ENCODE measurements at regions not wholly inside any gene's neighbourhood (a gene's known extent, or its start where the extent isn't known, plus 50 kb on each side); places are given as distances from the start of the nearest gene placed in this dataset.
"Not testable (repeated sequence)": the region's sequence is repeated elsewhere in the genome, so short reads cannot be mapped to it uniquely, and the experiment has no call there.

DNA sequence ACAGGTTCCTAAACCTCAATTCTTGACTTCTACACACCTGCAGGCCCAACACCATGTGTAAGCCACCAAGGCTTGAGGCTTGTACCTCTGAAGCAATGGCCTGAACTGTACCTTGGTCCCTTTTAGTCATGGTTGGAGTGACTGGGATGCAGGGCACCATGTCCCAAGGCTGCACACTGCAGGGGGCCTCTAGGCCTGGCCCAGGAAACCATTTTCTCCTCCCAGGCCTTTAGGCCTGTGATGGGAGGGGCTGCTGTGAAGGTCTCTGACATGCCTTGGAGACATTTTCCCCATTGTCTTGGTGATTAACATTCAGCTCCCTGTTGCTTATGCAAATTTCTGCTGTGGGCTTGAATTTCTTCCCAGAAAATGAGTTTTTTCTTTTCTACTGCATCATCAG is 75.8 kb upstream of the ZNF678 start:
- Histone ChIP-seq H3K4me2 (ENCODE audit: low read depth, low read length, poor library complexity, severe bottlenecking) (no peak overlapping the region), H3K79me2 (ENCODE audit: insufficient read depth, low read length) (no peaks in the 10 kb centered on the region)
- TF ChIP-seq, protein P1, sequence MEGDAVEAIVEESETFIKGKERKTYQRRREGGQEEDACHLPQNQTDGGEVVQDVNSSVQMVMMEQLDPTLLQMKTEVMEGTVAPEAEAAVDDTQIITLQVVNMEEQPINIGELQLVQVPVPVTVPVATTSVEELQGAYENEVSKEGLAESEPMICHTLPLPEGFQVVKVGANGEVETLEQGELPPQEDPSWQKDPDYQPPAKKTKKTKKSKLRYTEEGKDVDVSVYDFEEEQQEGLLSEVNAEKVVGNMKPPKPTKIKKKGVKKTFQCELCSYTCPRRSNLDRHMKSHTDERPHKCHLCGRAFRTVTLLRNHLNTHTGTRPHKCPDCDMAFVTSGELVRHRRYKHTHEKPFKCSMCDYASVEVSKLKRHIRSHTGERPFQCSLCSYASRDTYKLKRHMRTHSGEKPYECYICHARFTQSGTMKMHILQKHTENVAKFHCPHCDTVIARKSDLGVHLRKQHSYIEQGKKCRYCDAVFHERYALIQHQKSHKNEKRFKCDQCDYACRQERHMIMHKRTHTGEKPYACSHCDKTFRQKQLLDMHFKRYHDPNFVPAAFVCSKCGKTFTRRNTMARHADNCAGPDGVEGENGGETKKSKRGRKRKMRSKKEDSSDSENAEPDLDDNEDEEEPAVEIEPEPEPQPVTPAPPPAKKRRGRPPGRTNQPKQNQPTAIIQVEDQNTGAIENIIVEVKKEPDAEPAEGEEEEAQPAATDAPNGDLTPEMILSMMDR (conservative IDR thresholded peaks at IDR 0.05; ENCODE audit: low read length): no peak
- no peak for TF ChIP-seq EZH2phosphoT487 (IDR thresholded peaks at IDR 0.05; ENCODE audit: borderline replicate concordance)

DNA sequence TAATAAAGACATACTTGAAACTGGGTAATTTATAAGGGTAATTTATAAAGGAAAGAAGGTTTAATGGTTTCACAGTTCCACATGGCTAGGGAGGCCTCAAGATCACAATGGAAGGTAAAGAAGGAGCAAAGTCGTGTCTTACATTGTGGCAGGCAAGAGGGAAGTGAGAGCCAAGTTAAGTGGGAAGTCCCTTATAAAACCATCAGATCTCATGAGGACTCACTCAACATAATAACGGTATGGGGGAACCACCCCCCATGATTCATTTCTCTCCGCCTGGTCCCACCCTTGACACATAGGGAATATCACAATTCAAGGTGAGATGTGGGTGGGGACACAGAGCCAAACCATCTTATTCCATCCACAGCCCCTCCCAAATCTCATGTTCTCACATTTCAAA is 76.8 kb upstream of the ZNF678 start:
- Histone ChIP-seq H3K27me3 (ENCODE audit: insufficient read depth, low read length, poor library complexity, severe bottlenecking) (no peaks in the 10 kb centered on the region), H4K20me1 (ENCODE audit: insufficient read depth, low read length, poor library complexity, severe bottlenecking) (no peaks in the 10 kb centered on the region), H3K36me3 (ENCODE audit: insufficient read depth, low read length) (no peaks in the 10 kb centered on the region), H3K9ac (ENCODE audit: low read depth, low read length, poor library complexity, severe bottlenecking) (no peak overlapping the region), H3K9me3 (ENCODE audit: insufficient read depth, low read depth, low read length) (no peaks in the 10 kb centered on the region), H3F3A (ENCODE audit: low read depth) (no peaks in the 10 kb centered on the region), H3K4me3 (ENCODE audit: low read length, poor library complexity, severe bottlenecking) (no peak overlapping the region), H2AFZ (ENCODE audit: low read length) (no peak overlapping the region), H3K79me2 (ENCODE audit: insufficient read depth, low read length) (no peaks in the 10 kb centered on the region), H3K9me2 (replicated peaks; ENCODE audit: low read depth, low read length) (no peaks in the 10 kb centered on the region), H3K4me1 (ENCODE audit: insufficient read depth, low read length, poor library complexity, severe bottlenecking) (no peaks in the 10 kb centered on the region), H3K4me2 (ENCODE audit: low read depth, low read length, poor library complexity, severe bottlenecking) (no peak overlapping the region)
- TF ChIP-seq EZH2phosphoT487 (IDR thresholded peaks at IDR 0.05; ENCODE audit: borderline replicate concordance): no peak
- TF ChIP-seq, protein P1 (conservative IDR thresholded peaks at IDR 0.05; ENCODE audit: low read length): no peak

More for the DNA sequence above, 75.8 kb upstream of the ZNF678 start:
- Histone ChIP-seq H3K36me3 (ENCODE audit: insufficient read depth, low read length) (no peaks in the 10 kb centered on the region), H3K9me3 (ENCODE audit: insufficient read depth, low read depth, low read length) (no peaks in the 10 kb centered on the region), H3K27me3 (ENCODE audit: insufficient read depth, low read length, poor library complexity, severe bottlenecking) (no peaks in the 10 kb centered on the region), H2AFZ (ENCODE audit: low read length) (no peak overlapping the region), H3K4me3 (ENCODE audit: low read length, poor library complexity, severe bottlenecking) (no peak overlapping the region), H4K20me1 (ENCODE audit: insufficient read depth, low read length, poor library complexity, severe bottlenecking) (no peaks in the 10 kb centered on the region), H3K9me2 (replicated peaks; ENCODE audit: low read depth, low read length) (no peaks in the 10 kb centered on the region), H3K9ac (ENCODE audit: low read depth, low read length, poor library complexity, severe bottlenecking) (no peak overlapping the region), H3F3A (ENCODE audit: low read depth) (no peaks in the 10 kb centered on the region), H3K4me1 (ENCODE audit: insufficient read depth, low read length, poor library complexity, severe bottlenecking) (no peaks in the 10 kb centered on the region)

DNA sequence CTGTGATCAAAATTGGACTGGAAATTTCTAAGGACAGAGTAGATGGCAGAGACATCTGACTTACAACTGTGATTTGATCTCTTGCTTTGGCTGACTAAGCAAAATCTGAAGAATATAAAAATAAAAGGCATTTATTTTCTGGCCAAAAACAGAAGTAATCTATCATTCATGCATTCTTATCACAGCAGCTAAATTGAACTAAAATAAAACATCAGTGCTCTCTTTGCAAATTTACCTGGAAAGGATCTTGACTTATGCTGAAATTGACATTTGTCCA is 81.4 kb upstream of the ZNF678 start:
- H3K9ac ChIP-seq (ENCODE audit: low read depth, low read length, poor library complexity, severe bottlenecking): no peak overlapping the region
- no peaks in the 10 kb centered on the region for H3K9me3 ChIP-seq (ENCODE audit: insufficient read depth, low read depth, low read length)
- H3K4me2 ChIP-seq (ENCODE audit: low read depth, low read length, poor library complexity, severe bottlenecking): no peak overlapping the region
- no peaks in the 10 kb centered on the region for H3K36me3 ChIP-seq (ENCODE audit: insufficient read depth, low read length)
- H3K27me3 ChIP-seq (ENCODE audit: insufficient read depth, low read length, poor library complexity, severe bottlenecking): no peaks in the 10 kb centered on the region
- H3K4me3 ChIP-seq (ENCODE audit: low read length, poor library complexity, severe bottlenecking): no peak overlapping the region
- no peaks in the 10 kb centered on the region for H3K79me2 ChIP-seq (ENCODE audit: insufficient read depth, low read length)
- H3K9me2 ChIP-seq (replicated peaks; ENCODE audit: low read depth, low read length): no peaks in the 10 kb centered on the region
- H4K20me1 ChIP-seq (ENCODE audit: insufficient read depth, low read length, poor library complexity, severe bottlenecking): no peaks in the 10 kb centered on the region
- H2AFZ ChIP-seq (ENCODE audit: low read length): no peak overlapping the region
- no peaks in the 10 kb centered on the region for H3K4me1 ChIP-seq (ENCODE audit: insufficient read depth, low read length, poor library complexity, severe bottlenecking)
- H3F3A ChIP-seq (ENCODE audit: low read depth): no peaks in the 10 kb centered on the region
- no peak for TF ChIP-seq EZH2phosphoT487 (IDR thresholded peaks at IDR 0.05; ENCODE audit: borderline replicate concordance)
- TF ChIP-seq, protein P1 (conservative IDR thresholded peaks at IDR 0.05; ENCODE audit: low read length): no peak

DNA sequence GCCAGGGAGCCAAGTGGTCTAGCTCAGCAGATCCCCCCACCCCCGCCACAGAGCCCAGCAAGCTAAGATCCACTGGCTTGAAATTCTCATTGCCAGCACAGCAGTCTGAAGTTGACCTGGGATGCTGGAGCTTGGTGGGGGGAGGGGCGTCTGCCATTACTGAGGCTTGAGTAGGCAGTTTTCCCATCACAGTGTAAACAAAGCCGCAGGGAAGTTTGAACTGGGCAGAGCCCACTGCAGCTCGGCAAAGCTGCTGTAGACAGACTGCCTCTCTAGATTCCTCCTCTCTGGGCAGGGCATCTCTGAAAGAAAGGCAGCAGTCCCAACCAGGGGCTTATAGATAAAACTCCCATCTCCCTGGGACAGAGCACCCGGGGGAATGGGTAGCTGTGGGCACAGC is 89.3 kb upstream of the ZNF678 start:
- H3K4me1 ChIP-seq (ENCODE audit: insufficient read depth, low read length, poor library complexity, severe bottlenecking); H3K4me3 ChIP-seq (ENCODE audit: low read length, poor library complexity, severe bottlenecking); H3K9ac ChIP-seq (ENCODE audit: low read depth, low read length, poor library complexity, severe bottlenecking); H3F3A ChIP-seq (ENCODE audit: low read depth); H3K9me2 ChIP-seq (replicated peaks; ENCODE audit: low read depth, low read length); H3K27me3 ChIP-seq (ENCODE audit: insufficient read depth, low read length, poor library complexity, severe bottlenecking); H3K36me3 ChIP-seq (ENCODE audit: insufficient read depth, low read length); H4K20me1 ChIP-seq (ENCODE audit: insufficient read depth, low read length, poor library complexity, severe bottlenecking); H3K4me2 ChIP-seq (ENCODE audit: low read depth, low read length, poor library complexity, severe bottlenecking); H3K79me2 ChIP-seq (ENCODE audit: insufficient read depth, low read length); H3K9me3 ChIP-seq (ENCODE audit: insufficient read depth, low read depth, low read length); H2AFZ ChIP-seq (ENCODE audit: low read length): not testable (repeated sequence)

Measured in Loucy (cell line).